ENCODE measurements at regions not wholly inside any gene's neighbourhood (a gene's known extent, or its start where the extent isn't known, plus 50 kb on each side); places are given as distances from the start of the nearest gene placed in this dataset.

GRCh38 chr5:63050916-63051315, 472.3 kb downstream of the LRRC70 start:
- H3K4me3 ChIP-seq (ENCODE audit: low read depth, low read length), result no peak overlapping the region
- TF ChIP-seq, protein P1, sequence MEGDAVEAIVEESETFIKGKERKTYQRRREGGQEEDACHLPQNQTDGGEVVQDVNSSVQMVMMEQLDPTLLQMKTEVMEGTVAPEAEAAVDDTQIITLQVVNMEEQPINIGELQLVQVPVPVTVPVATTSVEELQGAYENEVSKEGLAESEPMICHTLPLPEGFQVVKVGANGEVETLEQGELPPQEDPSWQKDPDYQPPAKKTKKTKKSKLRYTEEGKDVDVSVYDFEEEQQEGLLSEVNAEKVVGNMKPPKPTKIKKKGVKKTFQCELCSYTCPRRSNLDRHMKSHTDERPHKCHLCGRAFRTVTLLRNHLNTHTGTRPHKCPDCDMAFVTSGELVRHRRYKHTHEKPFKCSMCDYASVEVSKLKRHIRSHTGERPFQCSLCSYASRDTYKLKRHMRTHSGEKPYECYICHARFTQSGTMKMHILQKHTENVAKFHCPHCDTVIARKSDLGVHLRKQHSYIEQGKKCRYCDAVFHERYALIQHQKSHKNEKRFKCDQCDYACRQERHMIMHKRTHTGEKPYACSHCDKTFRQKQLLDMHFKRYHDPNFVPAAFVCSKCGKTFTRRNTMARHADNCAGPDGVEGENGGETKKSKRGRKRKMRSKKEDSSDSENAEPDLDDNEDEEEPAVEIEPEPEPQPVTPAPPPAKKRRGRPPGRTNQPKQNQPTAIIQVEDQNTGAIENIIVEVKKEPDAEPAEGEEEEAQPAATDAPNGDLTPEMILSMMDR (IDR thresholded peaks at IDR 0.05; ENCODE audit: low read depth, low read length), result no peak

DNA sequence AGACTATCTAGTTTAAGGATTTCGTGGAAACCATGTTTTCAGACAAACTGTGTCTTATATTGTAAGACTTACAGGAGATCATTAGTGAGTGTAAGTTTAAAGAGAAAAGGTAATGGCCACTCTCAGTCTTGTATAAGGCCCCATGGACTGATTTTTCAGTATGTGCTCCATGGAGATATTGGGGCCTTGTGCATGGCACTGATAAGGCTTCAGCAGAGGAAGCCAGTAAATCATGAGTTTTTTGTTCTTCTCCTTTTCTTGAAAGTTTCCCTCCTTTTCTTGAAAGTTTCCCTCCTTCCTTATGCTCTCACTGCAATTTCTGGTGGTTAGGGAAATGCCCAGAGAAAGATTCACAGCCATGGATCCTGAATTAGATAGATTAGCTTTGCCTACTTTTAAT, 471.3 kb downstream of the LRRC70 start:
- TF ChIP-seq, protein P1 (IDR thresholded peaks at IDR 0.05; ENCODE audit: low read depth, low read length), result no peak

GRCh38 chr5:63043792-63044191, 465.2 kb downstream of the LRRC70 start:
- H3K4me3 ChIP-seq (ENCODE audit: low read depth, low read length), result no peak overlapping the region
- TF ChIP-seq, protein P1 (IDR thresholded peaks at IDR 0.05; ENCODE audit: low read depth, low read length), result no peak

More for the DNA sequence above, 471.3 kb downstream of the LRRC70 start:
- H3K4me3 ChIP-seq (ENCODE audit: low read depth, low read length), result no peak overlapping the region

GRCh38 chr5:63032343-63032742, 453.7 kb downstream of the LRRC70 start:
- no peak overlapping the region for H3K4me3 ChIP-seq (ENCODE audit: low read depth, low read length)
- TF ChIP-seq, protein P1 (IDR thresholded peaks at IDR 0.05; ENCODE audit: low read depth, low read length), result no peak

DNA sequence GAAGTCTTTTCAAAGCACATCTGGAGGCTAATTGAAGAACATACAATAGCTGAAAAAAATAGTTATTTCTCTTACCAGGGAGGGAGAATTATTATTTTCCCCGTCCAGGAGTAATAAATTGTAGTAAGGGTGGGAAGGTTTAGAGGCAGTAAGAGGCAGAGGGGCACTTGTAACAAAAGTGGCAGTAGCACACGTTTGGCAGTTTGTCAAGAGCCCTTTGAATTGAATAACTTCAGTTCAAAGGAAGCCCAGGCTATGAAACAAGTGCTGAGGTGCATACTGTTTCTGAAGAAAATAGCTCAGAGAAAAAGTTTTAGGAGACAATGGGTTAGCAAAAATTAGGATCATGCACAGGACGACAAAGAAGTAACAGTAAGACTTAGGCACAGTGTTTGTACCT, 451.3 kb downstream of the LRRC70 start:
- TF ChIP-seq, protein P1 (IDR thresholded peaks at IDR 0.05; ENCODE audit: low read depth, low read length), result no peak
- no peak overlapping the region for H3K4me3 ChIP-seq (ENCODE audit: low read depth, low read length)

DNA sequence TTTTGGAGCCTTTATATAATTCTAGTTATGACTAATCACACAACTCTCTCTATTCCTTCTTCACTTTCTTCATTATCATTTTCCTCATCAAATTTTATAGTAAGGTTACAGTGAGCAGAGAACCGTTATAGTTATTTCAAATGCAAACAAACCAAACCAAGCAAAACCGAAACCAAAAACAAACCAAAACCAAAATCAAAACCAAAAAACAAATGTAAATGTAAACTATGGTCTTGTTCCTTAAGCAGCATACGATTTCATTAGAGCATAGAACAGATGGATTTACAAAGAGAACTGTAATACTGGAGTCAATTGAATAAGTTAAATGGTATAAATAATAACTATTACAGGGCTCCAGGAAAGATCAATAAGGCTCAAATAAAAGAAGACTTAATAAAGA, 447.1 kb downstream of the LRRC70 start:
- no peak overlapping the region for H3K4me3 ChIP-seq (ENCODE audit: low read depth, low read length)
- TF ChIP-seq, protein P1 (IDR thresholded peaks at IDR 0.05; ENCODE audit: low read depth, low read length), result no peak

DNA sequence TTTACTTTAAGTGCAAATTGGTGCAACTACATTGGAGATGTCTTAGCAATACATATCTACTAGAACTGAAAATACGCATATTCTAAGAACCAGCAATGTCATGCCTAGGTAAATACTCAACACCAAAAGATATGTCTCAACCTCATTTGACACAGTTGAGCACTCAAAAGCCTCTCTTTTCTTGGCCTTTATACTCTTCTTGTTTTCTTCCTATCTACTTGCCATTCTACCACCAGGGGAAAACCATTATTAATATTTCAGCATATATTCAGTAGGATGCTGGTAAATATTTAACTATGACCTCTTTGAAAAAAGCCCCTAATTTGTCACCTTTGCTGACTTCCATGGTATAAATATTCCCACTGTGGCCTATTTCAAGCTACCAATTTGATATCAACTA, 443.8 kb downstream of the LRRC70 start:
- TF ChIP-seq, protein P1 (IDR thresholded peaks at IDR 0.05; ENCODE audit: low read depth, low read length), result no peak
- H3K4me3 ChIP-seq (ENCODE audit: low read depth, low read length), result no peak overlapping the region
